ENCODE measurements at regions not wholly inside any gene's neighbourhood (a gene's known extent, or its start where the extent isn't known, plus 50 kb on each side); places are given as distances from the start of the nearest gene placed in this dataset.

DNA sequence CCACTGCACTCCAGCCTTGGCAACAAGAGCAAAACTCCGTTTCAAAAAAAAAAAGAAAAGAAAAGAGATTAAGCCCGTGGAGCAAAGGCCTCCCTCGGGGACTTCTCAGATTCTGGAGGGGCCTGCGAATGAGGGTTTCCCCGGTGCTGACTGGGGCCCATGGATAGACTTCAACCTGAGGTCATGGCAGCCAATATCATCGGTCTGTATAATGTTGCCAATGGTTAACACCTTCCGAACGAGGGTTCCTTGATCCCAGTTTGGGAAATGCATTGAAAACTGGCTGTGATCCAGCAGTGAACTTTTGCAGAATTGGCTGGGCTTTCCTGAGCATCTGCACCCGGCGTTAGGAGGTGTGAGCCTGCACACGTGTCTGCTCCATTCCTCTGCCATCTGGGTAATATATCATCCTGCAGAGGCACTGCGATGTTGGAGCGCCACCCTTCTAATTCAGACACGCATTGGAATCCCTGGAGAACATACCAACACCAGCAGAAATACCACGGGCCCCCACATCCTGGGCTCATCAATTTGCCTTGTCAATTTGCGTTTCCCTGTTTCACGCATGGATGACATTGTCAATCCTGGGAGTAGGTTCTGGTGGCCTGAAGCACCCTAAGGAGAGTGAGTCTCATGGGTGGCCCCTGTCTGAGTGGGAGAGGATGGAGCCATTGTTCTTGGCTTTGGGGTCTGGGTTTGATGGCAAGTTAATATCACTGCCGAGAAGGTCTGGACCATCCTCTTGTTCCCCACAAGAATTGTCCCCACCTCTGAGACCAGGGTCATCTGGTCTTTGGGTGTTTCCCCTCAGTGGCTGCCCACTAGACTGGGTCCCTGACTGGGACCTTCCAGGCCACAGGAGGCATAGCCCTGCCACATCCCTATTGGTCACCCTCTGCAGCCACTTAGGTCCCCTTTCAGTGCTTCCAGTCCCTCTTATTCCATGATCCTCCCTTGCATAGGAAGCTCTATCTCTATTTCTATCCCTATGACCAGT is 441.0 kb downstream of the PTPRU start:
- WGBS, 2 donors, result 50 to 59% methylated on average over 18 of the region's 18 CpGs
- H3K4me3 ChIP-seq (ENCODE audit: low read depth in 1 of 2, low read length in 2 of 2), result no peak overlapping the region
- H3K4me1 ChIP-seq (ENCODE audit: control insufficient read depth in 2 of 2, insufficient read depth in 2 of 2, low read length in 1 of 2), result no peaks in the 10 kb centered on the region
- H3K9me3 ChIP-seq (ENCODE audit: control insufficient read depth in 2 of 2, insufficient read depth in 1 of 2, low read depth in 1 of 2, low read length in 1 of 2), result no peaks in the 10 kb centered on the region
- no peaks in the 10 kb centered on the region for H3K36me3 ChIP-seq (ENCODE audit: control insufficient read depth in 2 of 2, insufficient read depth in 2 of 2, low read length in 1 of 2)
- H3K27ac ChIP-seq (ENCODE audit: low read depth in 2 of 2, low read length in 1 of 2), result no peak overlapping the region
- no peaks in the 10 kb centered on the region for H3K27me3 ChIP-seq (ENCODE audit: control insufficient read depth in 1 of 2, insufficient read depth in 2 of 2, low read length in 2 of 2)

GRCh38 chr1:29676496-29676895 is 440.2 kb downstream of the PTPRU start:
- H3K4me3 ChIP-seq (ENCODE audit: low read depth in 1 of 2, low read length in 2 of 2), result no peak overlapping the region
- 68 to 70% methylated on average over 4 of the region's 4 CpGs for WGBS, 2 donors
- H3K4me1 ChIP-seq (ENCODE audit: control insufficient read depth in 2 of 2, insufficient read depth in 2 of 2, low read length in 1 of 2), result no peaks in the 10 kb centered on the region
- no peaks in the 10 kb centered on the region for H3K9me3 ChIP-seq (ENCODE audit: control insufficient read depth in 2 of 2, insufficient read depth in 1 of 2, low read depth in 1 of 2, low read length in 1 of 2)
- no peaks in the 10 kb centered on the region for H3K27me3 ChIP-seq (ENCODE audit: control insufficient read depth in 1 of 2, insufficient read depth in 2 of 2, low read length in 2 of 2)
- H3K27ac ChIP-seq (ENCODE audit: low read depth in 2 of 2, low read length in 1 of 2), result no peak overlapping the region
- H3K36me3 ChIP-seq (ENCODE audit: control insufficient read depth in 2 of 2, insufficient read depth in 2 of 2, low read length in 1 of 2), result no peaks in the 10 kb centered on the region

GRCh38 chr1:29675481-29676263 is 439.4 kb downstream of the PTPRU start:
- H3K27me3 ChIP-seq (ENCODE audit: control insufficient read depth in 1 of 2, insufficient read depth in 2 of 2, low read length in 2 of 2), result no peaks in the 10 kb centered on the region
- H3K36me3 ChIP-seq (ENCODE audit: control insufficient read depth in 2 of 2, insufficient read depth in 2 of 2, low read length in 1 of 2), result no peaks in the 10 kb centered on the region
- no peak overlapping the region for H3K27ac ChIP-seq (ENCODE audit: low read depth in 2 of 2, low read length in 1 of 2)
- WGBS, 2 donors, result 61 to 65% methylated on average over 12 of the region's 12 CpGs
- no peaks in the 10 kb centered on the region for H3K4me1 ChIP-seq (ENCODE audit: control insufficient read depth in 2 of 2, insufficient read depth in 2 of 2, low read length in 1 of 2)
- no peaks in the 10 kb centered on the region for H3K9me3 ChIP-seq (ENCODE audit: control insufficient read depth in 2 of 2, insufficient read depth in 1 of 2, low read depth in 1 of 2, low read length in 1 of 2)
- H3K4me3 ChIP-seq (ENCODE audit: low read depth in 1 of 2, low read length in 2 of 2), result no peak overlapping the region

DNA sequence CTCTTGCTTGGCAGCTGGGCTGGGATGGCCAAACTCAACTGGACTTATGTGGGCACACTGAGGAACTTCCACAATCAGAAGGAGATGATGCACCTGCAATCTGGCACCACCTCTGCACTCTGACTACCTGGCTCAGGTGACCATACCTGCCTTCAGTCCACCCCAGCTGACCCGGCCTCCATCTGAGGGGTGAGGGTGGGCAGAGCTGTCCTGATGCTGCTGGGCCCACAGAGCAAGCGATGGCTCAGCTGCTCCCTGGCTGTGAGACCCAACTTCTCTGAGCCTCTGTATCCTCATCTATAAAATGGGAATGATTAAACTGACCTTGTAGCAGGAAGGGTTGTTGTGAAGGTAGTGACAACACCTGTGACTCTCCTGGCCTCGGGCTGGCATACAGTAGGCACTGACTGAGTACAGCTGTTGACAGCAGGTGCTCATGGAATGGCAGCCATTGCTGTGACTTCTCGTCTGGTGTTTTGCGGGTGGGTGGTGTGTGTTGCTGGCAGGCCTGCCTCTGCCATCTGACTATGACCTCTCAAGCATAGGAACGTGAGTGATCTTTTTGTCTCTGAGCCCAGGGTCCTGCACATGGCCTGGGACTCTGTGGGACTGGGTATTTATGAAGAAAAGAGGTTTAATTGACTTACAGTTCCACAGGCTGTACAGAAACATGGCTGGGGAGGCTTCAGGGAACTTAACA is 438.5 kb downstream of the PTPRU start:
- H3K36me3 ChIP-seq (ENCODE audit: control insufficient read depth in 2 of 2, insufficient read depth in 2 of 2, low read length in 1 of 2), result no peaks in the 10 kb centered on the region
- WGBS, 2 donors, result 88 to 94% methylated on average over 6 of the region's 6 CpGs
- no peaks in the 10 kb centered on the region for H3K27me3 ChIP-seq (ENCODE audit: control insufficient read depth in 1 of 2, insufficient read depth in 2 of 2, low read length in 2 of 2)
- no peaks in the 10 kb centered on the region for H3K4me1 ChIP-seq (ENCODE audit: control insufficient read depth in 2 of 2, insufficient read depth in 2 of 2, low read length in 1 of 2)
- H3K27ac ChIP-seq (ENCODE audit: low read depth in 2 of 2, low read length in 1 of 2), result no peak overlapping the region
- no peaks in the 10 kb centered on the region for H3K9me3 ChIP-seq (ENCODE audit: control insufficient read depth in 2 of 2, insufficient read depth in 1 of 2, low read depth in 1 of 2, low read length in 1 of 2)
- H3K4me3 ChIP-seq (ENCODE audit: low read depth in 1 of 2, low read length in 2 of 2), result no peak overlapping the region

DNA sequence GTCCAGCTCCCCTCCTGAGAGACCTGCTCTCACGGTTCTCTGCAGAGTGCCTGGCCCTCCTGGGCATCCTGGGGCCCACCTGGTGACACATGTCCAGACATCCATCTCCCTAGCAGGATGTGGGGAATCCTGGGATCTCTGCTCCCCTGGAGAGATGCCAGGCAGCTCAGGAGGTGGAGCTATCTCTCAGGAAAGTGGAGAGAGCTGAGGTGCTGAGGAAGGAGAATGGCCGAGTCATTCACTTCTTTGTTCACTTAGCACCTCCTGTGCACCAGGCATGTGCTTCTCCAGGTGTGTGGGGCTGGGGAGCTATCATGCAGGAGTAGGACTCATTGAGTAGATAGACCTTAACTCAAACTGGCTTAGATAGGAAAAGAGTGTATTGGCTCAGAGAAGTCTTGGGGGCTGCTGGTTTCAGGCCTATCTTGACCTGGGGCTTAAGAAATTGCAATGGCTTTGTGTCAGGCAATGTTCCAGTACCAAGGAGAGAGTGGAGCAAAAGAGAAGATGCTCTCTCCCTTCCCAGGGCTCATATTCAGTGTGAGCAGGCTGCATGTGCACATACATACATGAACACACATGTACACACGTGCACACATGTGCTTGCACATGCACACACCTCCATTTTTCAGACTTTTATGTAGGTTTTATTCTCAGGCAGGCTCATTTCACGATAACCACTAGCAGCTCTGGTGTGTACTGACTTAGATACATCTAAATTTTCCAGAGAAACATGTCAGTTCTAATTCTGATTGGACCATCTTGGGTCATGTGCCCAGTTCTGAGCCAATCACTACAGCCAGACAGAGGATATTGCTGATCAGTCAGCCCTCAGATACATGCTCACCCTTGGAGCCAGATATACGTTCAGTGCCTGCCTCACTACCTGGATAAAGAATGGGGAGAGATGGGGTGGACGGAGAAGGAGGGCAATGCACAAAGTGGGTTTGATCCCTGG is 437.6 kb downstream of the PTPRU start:
- no peaks in the 10 kb centered on the region for H3K36me3 ChIP-seq (ENCODE audit: control insufficient read depth in 2 of 2, insufficient read depth in 2 of 2, low read length in 1 of 2)

GRCh38 chr1:29673228-29673500 is 436.8 kb downstream of the PTPRU start:
- Histone ChIP-seq H3K27ac (ENCODE audit: low read depth in 2 of 2, low read length in 1 of 2) (no peak overlapping the region), H3K4me3 (ENCODE audit: low read depth in 1 of 2, low read length in 2 of 2) (no peak overlapping the region), H3K27me3 (ENCODE audit: control insufficient read depth in 1 of 2, insufficient read depth in 2 of 2, low read length in 2 of 2) (no peaks in the 10 kb centered on the region), H3K4me1 (ENCODE audit: control insufficient read depth in 2 of 2, insufficient read depth in 2 of 2, low read length in 1 of 2) (no peaks in the 10 kb centered on the region), H3K9me3 (ENCODE audit: control insufficient read depth in 2 of 2, insufficient read depth in 1 of 2, low read depth in 1 of 2, low read length in 1 of 2) (no peaks in the 10 kb centered on the region), H3K36me3 (ENCODE audit: control insufficient read depth in 2 of 2, insufficient read depth in 2 of 2, low read length in 1 of 2) (no peaks in the 10 kb centered on the region)

More for the DNA sequence above, 437.6 kb downstream of the PTPRU start:
- H3K4me3 ChIP-seq (ENCODE audit: low read depth in 1 of 2, low read length in 2 of 2), result no peak overlapping the region
- H3K27me3 ChIP-seq (ENCODE audit: control insufficient read depth in 1 of 2, insufficient read depth in 2 of 2, low read length in 2 of 2), result no peaks in the 10 kb centered on the region
- no peaks in the 10 kb centered on the region for H3K9me3 ChIP-seq (ENCODE audit: control insufficient read depth in 2 of 2, insufficient read depth in 1 of 2, low read depth in 1 of 2, low read length in 1 of 2)
- H3K4me1 ChIP-seq (ENCODE audit: control insufficient read depth in 2 of 2, insufficient read depth in 2 of 2, low read length in 1 of 2), result no peaks in the 10 kb centered on the region
- H3K27ac ChIP-seq (ENCODE audit: low read depth in 2 of 2, low read length in 1 of 2), result no peak overlapping the region
- WGBS, 2 donors, result 70 to 76% methylated on average over 6 of the region's 6 CpGs

GRCh38 chr1:29672416-29673227 is 436.3 kb downstream of the PTPRU start:
- Histone ChIP-seq H3K36me3 (ENCODE audit: control insufficient read depth in 2 of 2, insufficient read depth in 2 of 2, low read length in 1 of 2) (no peaks in the 10 kb centered on the region), H3K27ac (ENCODE audit: low read depth in 2 of 2, low read length in 1 of 2) (no peak overlapping the region), H3K27me3 (ENCODE audit: control insufficient read depth in 1 of 2, insufficient read depth in 2 of 2, low read length in 2 of 2) (no peaks in the 10 kb centered on the region), H3K4me1 (ENCODE audit: control insufficient read depth in 2 of 2, insufficient read depth in 2 of 2, low read length in 1 of 2) (no peaks in the 10 kb centered on the region), H3K4me3 (ENCODE audit: low read depth in 1 of 2, low read length in 2 of 2) (no peak overlapping the region), H3K9me3 (ENCODE audit: control insufficient read depth in 2 of 2, insufficient read depth in 1 of 2, low read depth in 1 of 2, low read length in 1 of 2) (no peaks in the 10 kb centered on the region)
- WGBS, 2 donors, result 76 to 85% methylated on average over 10 of the region's 10 CpGs

- WGBS, 2 donors, result 78 to 82% methylated on average over 14 of the region's 14 CpGs
Observed at GRCh38 chr1:29671446-29672356, 435.4 kb downstream of the PTPRU start.

More at GRCh38 chr1:29671446-29672356, 435.4 kb downstream of the PTPRU start:
- Histone ChIP-seq H3K4me1 (ENCODE audit: control insufficient read depth in 2 of 2, insufficient read depth in 2 of 2, low read length in 1 of 2) (no peaks in the 10 kb centered on the region), H3K4me3 (ENCODE audit: low read depth in 1 of 2, low read length in 2 of 2) (no peak overlapping the region), H3K27ac (ENCODE audit: low read depth in 2 of 2, low read length in 1 of 2) (no peak overlapping the region), H3K27me3 (ENCODE audit: control insufficient read depth in 1 of 2, insufficient read depth in 2 of 2, low read length in 2 of 2) (no peaks in the 10 kb centered on the region), H3K9me3 (ENCODE audit: control insufficient read depth in 2 of 2, insufficient read depth in 1 of 2, low read depth in 1 of 2, low read length in 1 of 2) (no peaks in the 10 kb centered on the region), H3K36me3 (ENCODE audit: control insufficient read depth in 2 of 2, insufficient read depth in 2 of 2, low read length in 1 of 2) (no peaks in the 10 kb centered on the region)

Measured in esophagus (tissue), 2 donors.